OCI-LY3 (cell line): ENCODE measurements at regions not wholly inside any gene's neighbourhood (a gene's known extent, or its start where the extent isn't known, plus 50 kb on each side); places are given as distances from the start of the nearest gene placed in this dataset.

Source experiments
- EZH2phosphoT487 ChIP-seq: fragments of 200-600 bp; shearing (Covaris generic); IDR thresholded peaks from 2 replicates; pipeline ENCODE4 v1.6.1; 2018; ENCODE audit warnings: antibody characterized with exemption, mixed run types, low read depth
- TF ChIP-seq, protein P1 (sequence below): fragments of 200-600, 300-600 bp; sonication (generic); IDR thresholded peaks from 2 replicates; pipeline ENCODE4 v1.5.1; 2014; ENCODE audit warnings: antibody characterized with exemption, low read length, low read depth

DNA sequence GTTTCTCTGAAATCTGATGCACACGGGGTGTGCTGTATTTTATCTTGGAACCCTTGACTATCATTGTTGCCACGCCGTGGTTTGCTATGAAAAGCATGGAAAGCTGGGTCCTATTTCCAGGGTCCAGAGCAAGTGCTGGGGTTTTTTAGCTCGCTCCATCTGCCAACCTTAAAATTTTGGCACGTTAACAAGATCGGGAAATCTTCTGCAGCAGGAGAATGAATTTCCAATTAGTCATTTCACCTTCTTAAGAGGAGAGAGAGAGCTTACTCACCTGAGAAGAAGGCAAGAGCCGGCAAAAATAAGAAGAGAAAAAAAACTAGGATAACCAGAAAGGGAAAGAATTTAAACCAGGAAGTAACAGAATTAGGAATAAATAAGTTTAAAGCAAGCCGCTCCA is 223.6 kb upstream of the CELF2 start:
- TF ChIP-seq, protein P1, sequence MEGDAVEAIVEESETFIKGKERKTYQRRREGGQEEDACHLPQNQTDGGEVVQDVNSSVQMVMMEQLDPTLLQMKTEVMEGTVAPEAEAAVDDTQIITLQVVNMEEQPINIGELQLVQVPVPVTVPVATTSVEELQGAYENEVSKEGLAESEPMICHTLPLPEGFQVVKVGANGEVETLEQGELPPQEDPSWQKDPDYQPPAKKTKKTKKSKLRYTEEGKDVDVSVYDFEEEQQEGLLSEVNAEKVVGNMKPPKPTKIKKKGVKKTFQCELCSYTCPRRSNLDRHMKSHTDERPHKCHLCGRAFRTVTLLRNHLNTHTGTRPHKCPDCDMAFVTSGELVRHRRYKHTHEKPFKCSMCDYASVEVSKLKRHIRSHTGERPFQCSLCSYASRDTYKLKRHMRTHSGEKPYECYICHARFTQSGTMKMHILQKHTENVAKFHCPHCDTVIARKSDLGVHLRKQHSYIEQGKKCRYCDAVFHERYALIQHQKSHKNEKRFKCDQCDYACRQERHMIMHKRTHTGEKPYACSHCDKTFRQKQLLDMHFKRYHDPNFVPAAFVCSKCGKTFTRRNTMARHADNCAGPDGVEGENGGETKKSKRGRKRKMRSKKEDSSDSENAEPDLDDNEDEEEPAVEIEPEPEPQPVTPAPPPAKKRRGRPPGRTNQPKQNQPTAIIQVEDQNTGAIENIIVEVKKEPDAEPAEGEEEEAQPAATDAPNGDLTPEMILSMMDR, result no peak
- TF ChIP-seq EZH2phosphoT487, result no peak
